ENCODE measurements at regions not wholly inside any gene's neighbourhood (a gene's known extent, or its start where the extent isn't known, plus 50 kb on each side); places are given as distances from the start of the nearest gene placed in this dataset.

GRCh38 chr3:29156086-29156715 lies 124.7 kb upstream of the RBMS3 start:
- no peak for DNase-seq (ENCODE audit: extremely low read depth, low read depth)

GRCh38 chr3:29164825-29165224 lies 116.0 kb upstream of the RBMS3 start:
- TF ChIP-seq CTCF (IDR thresholded peaks at IDR 0.05; ENCODE audit: low read depth, low read length) = no peak
- no peak for DNase-seq (ENCODE audit: extremely low read depth, low read depth)

More at GRCh38 chr3:29156086-29156715, 124.7 kb upstream of the RBMS3 start:
- TF ChIP-seq CTCF (IDR thresholded peaks at IDR 0.05; ENCODE audit: low read depth, low read length) = no peak

- DNase-seq (ENCODE audit: extremely low read depth, low read depth) = no peak
- TF ChIP-seq CTCF (IDR thresholded peaks at IDR 0.05; ENCODE audit: low read depth, low read length) = no peak
These were observed 113.7 kb upstream of the RBMS3 start for GRCh38 chr3:29167180-29167579.

- DNase-seq (ENCODE audit: extremely low read depth, low read depth) = no peak
These were observed 112.8 kb upstream of the RBMS3 start for GRCh38 chr3:29168081-29168480.

GRCh38 chr3:29168696-29169095 lies 112.2 kb upstream of the RBMS3 start:
- no peak for DNase-seq (ENCODE audit: extremely low read depth, low read depth)
- TF ChIP-seq CTCF (IDR thresholded peaks at IDR 0.05; ENCODE audit: low read depth, low read length) = no peak

More at GRCh38 chr3:29168081-29168480, 112.8 kb upstream of the RBMS3 start:
- TF ChIP-seq CTCF (IDR thresholded peaks at IDR 0.05; ENCODE audit: low read depth, low read length) = no peak

- no peak for TF ChIP-seq CTCF (IDR thresholded peaks at IDR 0.05; ENCODE audit: low read depth, low read length)
- no peak for DNase-seq (ENCODE audit: extremely low read depth, low read depth)
These were observed 111.4 kb upstream of the RBMS3 start for GRCh38 chr3:29169451-29169850.

GRCh38 chr3:29171043-29171990 lies 109.6 kb upstream of the RBMS3 start:
- TF ChIP-seq CTCF (IDR thresholded peaks at IDR 0.05; ENCODE audit: low read depth, low read length) = no peak
- DNase-seq (ENCODE audit: extremely low read depth, low read depth) = no peak

All from AG09319 (cell line).